Panc1 (cell line): ENCODE measurements at regions not wholly inside any gene's neighbourhood (a gene's known extent, or its start where the extent isn't known, plus 50 kb on each side); places are given as distances from the start of the nearest gene placed in this dataset.

Experiments used
- CTCF ChIP-seq: fragments of 450-650 bp; IDR thresholded peaks from 2 replicates; pipeline ENCODE4 v1.5.1; 2017; ENCODE audit warnings: mild to moderate bottlenecking
- POLR2AphosphoS5 ChIP-seq: IDR thresholded peaks from 2 replicates; pipeline ENCODE4 v1.6.1; 2012; ENCODE audit warnings: mild to moderate bottlenecking, low read depth, low read length, moderate library complexity
- SIN3A ChIP-seq: IDR thresholded peaks from 2 replicates; pipeline ENCODE4 v1.6.1; 2012; ENCODE audit warnings: low read depth, mild to moderate bottlenecking, low read length, moderate library complexity, borderline replicate concordance; ENCODE audit not compliant: insufficient read depth

- no peak for TF ChIP-seq CTCF
- no peak for TF ChIP-seq POLR2AphosphoS5
- TF ChIP-seq SIN3A = no peak
These were observed 289.1 kb upstream of the CLNK start for GRCh38 chr4:10973686-10974085.
